22Rv1 (cell line): ENCODE measurements at regions not wholly inside any gene's neighbourhood (a gene's known extent, or its start where the extent isn't known, plus 50 kb on each side); places are given as distances from the start of the nearest gene placed in this dataset.

Experiments used
- CTCF ChIP-seq: fragments of 450-650 bp; IDR thresholded peaks from 2 replicates; pipeline ENCODE4 v1.5.1; 2017; ENCODE audit warnings: mild to moderate bottlenecking
- ZFX ChIP-seq: fragments of 450-650 bp; IDR thresholded peaks from 2 replicates; pipeline ENCODE4 v1.6.1; 2017; ENCODE audit warnings: antibody characterized with exemption, borderline replicate concordance

GRCh38 chr15:39031596-39031995 is 467.0 kb upstream of the RASGRP1 start:
- TF ChIP-seq CTCF (no peak), ZFX (no peak)
